SJSA1 (cell line): ENCODE measurements at regions not wholly inside any gene's neighbourhood (a gene's known extent, or its start where the extent isn't known, plus 50 kb on each side); places are given as distances from the start of the nearest gene placed in this dataset.
"Not testable (repeated sequence)": the region's sequence is repeated elsewhere in the genome, so short reads cannot be mapped to it uniquely, and the experiment has no call there.

ENCODE experiments used
- DNase-seq, 2 experiments: peaks; one replicate each; pipeline ENCODE4 v3.0.0-alpha.2; 2015 to 2020; ENCODE audit warnings: low spot score in 2 of 2, low read depth in 1 of 2
- H3K27ac ChIP-seq: fragments of 250-450 bp; sonication (Bioruptor Pico); 2 replicates; pipeline ENCODE4 v1.5.1; 2020; ENCODE audit warnings: mild to moderate bottlenecking, moderate library complexity
- H3K27me3 ChIP-seq: fragments of 250-450 bp; sonication (Bioruptor Pico); replicated peaks from 2 replicates; pipeline ENCODE4 v1.5.1; 2020; ENCODE audit warnings: mild to moderate bottlenecking, moderate library complexity
- H3K36me3 ChIP-seq: fragments of 250-450 bp; sonication (Bioruptor Pico); 2 replicates; pipeline ENCODE4 v1.5.1; 2020; ENCODE audit warnings: mild to moderate bottlenecking
- H3K4me1 ChIP-seq: fragments of 250-450 bp; sonication (Bioruptor Pico); replicated peaks from 2 replicates; pipeline ENCODE4 v1.6.1; 2021; ENCODE audit warnings: mild to moderate bottlenecking
- H3K4me3 ChIP-seq: fragments of 250-450 bp; sonication (Bioruptor Pico); 2 replicates; pipeline ENCODE4 v1.5.1; 2020; ENCODE audit warnings: mild to moderate bottlenecking
- H3K9me3 ChIP-seq: fragments of 250-450 bp; sonication (Bioruptor Pico); replicated peaks from 2 replicates; pipeline ENCODE4 v1.5.1; 2020; ENCODE audit warnings: mild to moderate bottlenecking

GRCh38 chr14:44607701-44608100, 100.6 kb upstream of the FSCB start:
- Histone ChIP-seq H3K27me3 (no peaks in the 10 kb centered on the region), H3K27ac (no peak overlapping the region), H3K4me3 (no peak overlapping the region), H3K36me3 (no peaks in the 10 kb centered on the region), H3K9me3 (no peaks in the 10 kb centered on the region), H3K4me1 (no peaks in the 10 kb centered on the region)
- no peak for DNase-seq

GRCh38 chr14:44606576-44606975, 99.5 kb upstream of the FSCB start:
- Histone ChIP-seq H3K27me3 (no peaks in the 10 kb centered on the region), H3K27ac (no peak overlapping the region), H3K4me3 (no peak overlapping the region), H3K9me3 (no peaks in the 10 kb centered on the region), H3K4me1 (no peaks in the 10 kb centered on the region), H3K36me3 (no peaks in the 10 kb centered on the region)
- DNase-seq: no peak

- H3K27me3 ChIP-seq, H3K9me3 ChIP-seq, DNase-seq, H3K36me3 ChIP-seq, H3K4me1 ChIP-seq, H3K27ac ChIP-seq, H3K4me3 ChIP-seq: not testable (repeated sequence)
These were observed 94.2 kb upstream of the FSCB start for GRCh38 chr14:44601266-44601665.

GRCh38 chr14:44589180-44589579, 82.1 kb upstream of the FSCB start:
- H3K4me1 ChIP-seq: no peaks in the 10 kb centered on the region
- DNase-seq: no peak
- H3K27ac ChIP-seq: no peak overlapping the region
- H3K27me3 ChIP-seq: no peaks in the 10 kb centered on the region
- H3K9me3 ChIP-seq: no peaks in the 10 kb centered on the region
- no peaks in the 10 kb centered on the region for H3K36me3 ChIP-seq
- H3K4me3 ChIP-seq: no peak overlapping the region

- no peaks in the 10 kb centered on the region for H3K36me3 ChIP-seq
- no peak for DNase-seq
- no peak overlapping the region for H3K27ac ChIP-seq
- no peaks in the 10 kb centered on the region for H3K9me3 ChIP-seq
- H3K4me1 ChIP-seq: no peaks in the 10 kb centered on the region
- no peaks in the 10 kb centered on the region for H3K27me3 ChIP-seq
- no peak overlapping the region for H3K4me3 ChIP-seq
These were observed 79.8 kb upstream of the FSCB start for GRCh38 chr14:44586910-44587309.

- H3K36me3 ChIP-seq: no peaks in the 10 kb centered on the region
- H3K27me3 ChIP-seq: no peaks in the 10 kb centered on the region
- no peak overlapping the region for H3K27ac ChIP-seq
- H3K4me3 ChIP-seq: no peak overlapping the region
- DNase-seq: no peak
- no peaks in the 10 kb centered on the region for H3K9me3 ChIP-seq
- H3K4me1 ChIP-seq: no peaks in the 10 kb centered on the region
These were observed 69.3 kb upstream of the FSCB start for GRCh38 chr14:44576356-44576755.

- no peaks in the 10 kb centered on the region for H3K27me3 ChIP-seq
- no peak overlapping the region for H3K4me3 ChIP-seq
- H3K27ac ChIP-seq: no peak overlapping the region
- no peaks in the 10 kb centered on the region for H3K9me3 ChIP-seq
- no peak for DNase-seq
- H3K4me1 ChIP-seq: no peaks in the 10 kb centered on the region
- H3K36me3 ChIP-seq: no peaks in the 10 kb centered on the region
These were observed 60.9 kb upstream of the FSCB start for GRCh38 chr14:44567997-44568396.

GRCh38 chr14:44565968-44566367, 58.9 kb upstream of the FSCB start:
- no peak for DNase-seq
- no peaks in the 10 kb centered on the region for H3K4me1 ChIP-seq
- H3K4me3 ChIP-seq: no peak overlapping the region
- no peaks in the 10 kb centered on the region for H3K36me3 ChIP-seq
- no peaks in the 10 kb centered on the region for H3K27me3 ChIP-seq
- H3K27ac ChIP-seq: no peak overlapping the region
- no peaks in the 10 kb centered on the region for H3K9me3 ChIP-seq

GRCh38 chr14:44564908-44565307, 57.8 kb upstream of the FSCB start:
- H3K36me3 ChIP-seq: no peaks in the 10 kb centered on the region
- H3K4me1 ChIP-seq: no peaks in the 10 kb centered on the region
- no peak overlapping the region for H3K27ac ChIP-seq
- H3K4me3 ChIP-seq: no peak overlapping the region
- no peaks in the 10 kb centered on the region for H3K9me3 ChIP-seq
- no peaks in the 10 kb centered on the region for H3K27me3 ChIP-seq
- DNase-seq: no peak
